SK-N-SH (cell line): ENCODE measurements at regions not wholly inside any gene's neighbourhood (a gene's known extent, or its start where the extent isn't known, plus 50 kb on each side); places are given as distances from the start of the nearest gene placed in this dataset.

Experiments used
- CTCF ChIA-PET: fragments of 300-600, 350-600 bp; formaldehyde crosslinking; extraction: SDS; loops from one replicate; lab custom pipeline; 2021; lab: Yijun Ruan, JAX
- POLR2A ChIA-PET: fragments of 350-600 bp; sonication (Branson Sonifier 250); formaldehyde crosslinking; extraction: SDS; loops from one replicate; lab custom pipeline; 2020; ENCODE audit warnings: antibody characterized with exemption, inconsistent platforms; lab: Yijun Ruan, JAX
- DNase-seq: peaks from one replicate; pipeline ENCODE4 v3.0.0; 2012
- H2AFZ ChIP-seq: fragments of 200-600 bp; sonication (generic); 2 replicates; pipeline ENCODE4 v1.8.1; 2016; ENCODE audit warnings: antibody characterized with exemption, mild to moderate bottlenecking, low read depth
- H3F3A ChIP-seq: fragments of 200-600 bp; sonication (generic); replicated peaks from 2 replicates; pipeline ENCODE3; 2016; ENCODE audit warnings: antibody characterized with exemption, mild to moderate bottlenecking; ENCODE audit not compliant: insufficient read depth
- H3K27ac ChIP-seq, 2 experiments: fragments of 200-500 bp in 1 of 2; fragments of 200-600 bp in 1 of 2; sonication (Bioruptor generic) in 1 of 2; sonication (generic), shearing (Covaris generic) in 1 of 2; 2 replicates each; pipeline versions ENCODE4 v1.5.1 to v1.6.1; 2014 to 2016; ENCODE audit warnings: low read depth in 2 of 2, inconsistent platforms in 1 of 2, low read length in 1 of 2, mild to moderate bottlenecking in 1 of 2, mixed read lengths in 1 of 2
- H3K27me3 ChIP-seq: fragments of 200-600 bp; sonication (generic), shearing (Covaris generic); 2 replicates; pipeline ENCODE4 v1.6.1; 2016; ENCODE audit warnings: mixed run types; ENCODE audit not compliant: insufficient read depth
- H3K36me3 ChIP-seq, 2 experiments: fragments of 200-500 bp in 1 of 2; fragments of 200-600 bp in 1 of 2; sonication (Bioruptor generic) in 1 of 2; sonication (generic) in 1 of 2; replicated peaks in 1 of 2; 2 replicates each; pipeline versions ENCODE3 to v1.5.1; 2014 to 2016; ENCODE audit warnings: low read length in 1 of 2, mild to moderate bottlenecking in 1 of 2; ENCODE audit not compliant: insufficient read depth in 2 of 2, control insufficient read depth in 1 of 2
- H3K4me1 ChIP-seq, 2 experiments: fragments of 200-500 bp in 1 of 2; fragments of 200-600 bp in 1 of 2; sonication (Bioruptor generic) in 1 of 2; sonication (generic), shearing (Covaris generic) in 1 of 2; 2 replicates each; pipeline versions ENCODE4 v1.5.1 to v1.6.1; 2014 to 2016; ENCODE audit warnings: low read depth in 1 of 2, low read length in 1 of 2, mixed run types in 1 of 2; ENCODE audit not compliant: insufficient read depth in 2 of 2, control insufficient read depth in 1 of 2
- H3K4me2 ChIP-seq: fragments of 200-600 bp; sonication (generic), shearing (Covaris generic); 2 replicates; pipeline ENCODE4 v1.6.1; 2017; ENCODE audit warnings: mixed run types
- H3K4me3 ChIP-seq, 2 experiments: fragments of 200-500 bp in 1 of 2; fragments of 200-600 bp in 1 of 2; sonication (Bioruptor generic) in 1 of 2; sonication (generic), shearing (Covaris generic) in 1 of 2; 2 replicates each; pipeline versions ENCODE4 v1.5.1 to v1.8.1; 2014 to 2016; ENCODE audit warnings: low read depth in 2 of 2, inconsistent platforms in 1 of 2, low read length in 1 of 2, mild to moderate bottlenecking in 1 of 2, mixed read lengths in 1 of 2, moderate library complexity in 1 of 2
- H3K79me2 ChIP-seq: fragments of 200-600 bp; sonication (generic); 2 replicates; pipeline ENCODE4 v1.8.1; 2017; ENCODE audit warnings: mild to moderate bottlenecking; ENCODE audit not compliant: insufficient read depth
- H3K9ac ChIP-seq: fragments of 200-600 bp; sonication (generic); 2 replicates; pipeline ENCODE4 v1.6.1; 2017; ENCODE audit warnings: mixed run types
- H3K9me2 ChIP-seq: fragments of 200-600 bp; sonication (generic); 2 replicates; pipeline ENCODE4 v1.6.1; 2017; ENCODE audit warnings: mixed run types
- H3K9me3 ChIP-seq: fragments of 200-600 bp; sonication (generic); 2 replicates; pipeline ENCODE4 v1.6.1; 2017; ENCODE audit warnings: mixed run types, mild to moderate bottlenecking, moderate library complexity
- H4K20me1 ChIP-seq: fragments of 200-600 bp; sonication (generic); 2 replicates; pipeline ENCODE4 v1.6.1; 2017; ENCODE audit warnings: mild to moderate bottlenecking, mixed run types; ENCODE audit not compliant: insufficient read depth
- CHD2 ChIP-seq: fragments of 150-350 bp; IDR thresholded peaks from 2 replicates; pipeline ENCODE4 v1.6.1; 2018; ENCODE audit warnings: low read length; ENCODE audit not compliant: partially characterized antibody
- CTCF ChIP-seq: fragments of 200-600 bp; sonication (generic); IDR thresholded peaks from 2 replicates; pipeline ENCODE4 v1.6.1; 2017; ENCODE audit warnings: antibody characterized with exemption, mild to moderate bottlenecking, moderate library complexity
- ELF1 ChIP-seq: IDR thresholded peaks from 2 replicates; pipeline ENCODE4 v1.4.0; 2012
- EP300 ChIP-seq, 2 experiments: IDR thresholded peaks; 2 replicates each; pipeline versions ENCODE4 v1.4.0 to v1.6.1; 2012; ENCODE audit warnings: borderline replicate concordance in 1 of 2, low read depth in 1 of 2, low read length in 1 of 2
- FOSL2 ChIP-seq: IDR thresholded peaks from 2 replicates; pipeline ENCODE4 v1.4.0; 2012; ENCODE audit warnings: low read depth, mild to moderate bottlenecking, moderate library complexity, borderline replicate concordance
- GATA2 ChIP-seq: sonication (generic); formaldehyde crosslinking; IDR thresholded peaks from 2 replicates; pipeline ENCODE4 v1.5.0; 2020; ENCODE audit warnings: mild to moderate bottlenecking, missing genetic modification reagents
- JUND ChIP-seq: IDR thresholded peaks from 2 replicates; pipeline ENCODE4 v1.4.0; 2012
- MXI1 ChIP-seq: IDR thresholded peaks from 2 replicates; pipeline ENCODE4 v1.6.1; 2012; ENCODE audit warnings: mild to moderate bottlenecking, low read depth, low read length, improper control_type of control experiment
- NRF1 ChIP-seq: IDR thresholded peaks from 2 replicates; pipeline ENCODE4 v1.6.1; 2012; ENCODE audit warnings: low read depth, mild to moderate bottlenecking, low read length
- PBX3 ChIP-seq: IDR thresholded peaks from 2 replicates; pipeline ENCODE4; 2012
- POLR2AphosphoS5 ChIP-seq: IDR thresholded peaks from 2 replicates; pipeline ENCODE4 v1.6.1; 2012; ENCODE audit warnings: low read depth, low read length
- RFX5 ChIP-seq: IDR thresholded peaks from 2 replicates; pipeline ENCODE4 v1.6.1; 2012; ENCODE audit warnings: mild to moderate bottlenecking, improper control_type of control experiment, low read length
- SIN3A ChIP-seq: IDR thresholded peaks from 2 replicates; pipeline ENCODE4 v1.6.1; 2012; ENCODE audit warnings: low read depth, mild to moderate bottlenecking, low read length, moderate library complexity, borderline replicate concordance
- SMC3 ChIP-seq: IDR thresholded peaks from 2 replicates; pipeline ENCODE4 v1.6.1; 2012; ENCODE audit warnings: low read depth, low read length, improper control_type of control experiment
- TCF12 ChIP-seq: IDR thresholded peaks from 2 replicates; pipeline ENCODE4 v1.4.0; 2012
- TEAD4 ChIP-seq: IDR thresholded peaks from 2 replicates; pipeline ENCODE4 v1.4.0; 2012; ENCODE audit warnings: mild to moderate bottlenecking, borderline replicate concordance; ENCODE audit not compliant: insufficient read depth
- USF2 ChIP-seq: fragments of 150-350 bp; IDR thresholded peaks from 2 replicates; pipeline ENCODE4 v1.6.1; 2017; ENCODE audit warnings: antibody characterized with exemption, low read length, low read depth, borderline replicate concordance
- YY1 ChIP-seq: IDR thresholded peaks from 2 replicates; pipeline ENCODE4 v1.4.0; 2012; ENCODE audit warnings: low read depth, mild to moderate bottlenecking
- ZBTB33 ChIP-seq: IDR thresholded peaks from 2 replicates; pipeline ENCODE4 v1.4.0; 2012; ENCODE audit warnings: low read depth, borderline replicate concordance
- WGBS: methylation state at CpG from one replicate; pipeline ENCODE4 v1.1.6; 2017; ENCODE audit warnings: low lambda C conversion rate; 5-methylcytosine and 5-hydroxymethylcytosine counted together

- Histone ChIP-seq H3K4me3 (no peak overlapping the region), H4K20me1 (no peaks in the 10 kb centered on the region), H3K27me3 (no peaks in the 10 kb centered on the region), H2AFZ (no peak overlapping the region), H3F3A (peaks cover 26% of the 10 kb centered on the region), H3K4me2 (no peak overlapping the region), H3K36me3 (no peaks in the 10 kb centered on the region), H3K4me1 (peaks cover 2 to 18% of the 10 kb centered on the region in 2 experiments; a peak in 2 of 4 replicates), H3K27ac (no peak overlapping the region), H3K9me2 (no peaks in the 10 kb centered on the region), H3K9ac (no peak overlapping the region), H3K9me3 (no peaks in the 10 kb centered on the region), H3K79me2 (no peaks in the 10 kb centered on the region)
- WGBS = 47% methylated on average over 6 of the region's 6 CpGs
- DNase-seq = no peak
- CTCF ChIA-PET = no interaction called here
- POLR2A ChIA-PET = no interaction called here
- TF ChIP-seq SMC3 = no peak
- no peak for TF ChIP-seq GATA2 (CRISPR knock-in tag)
- no peak for TF ChIP-seq ZBTB33
- TF ChIP-seq CTCF = no peak
- no peak for TF ChIP-seq USF2
- TF ChIP-seq PBX3 = no peak
- no peak for TF ChIP-seq NRF1
- TF ChIP-seq POLR2AphosphoS5 = no peak
- no peak for TF ChIP-seq TEAD4
- TF ChIP-seq TCF12 = no peak
- no peak for TF ChIP-seq MXI1
- TF ChIP-seq JUND = no peak
- TF ChIP-seq SIN3A = no peak
- TF ChIP-seq RFX5 = no peak
- no peak for TF ChIP-seq FOSL2
- TF ChIP-seq EP300 (IDR thresholded peaks at IDR 0.05; ENCODE audit: borderline replicate concordance in 1 of 2, low read depth in 1 of 2, low read length in 1 of 2) = no peak
- TF ChIP-seq CHD2 = no peak
- TF ChIP-seq YY1 = no peak
- no peak for TF ChIP-seq ELF1
These were observed 262.5 kb downstream of the GJA1 start for GRCh38 chr6:121697921-121698320.
